GM13976 (cell line): ENCODE measurements at regions not wholly inside any gene's neighbourhood (a gene's known extent, or its start where the extent isn't known, plus 50 kb on each side); places are given as distances from the start of the nearest gene placed in this dataset.

ENCODE experiments used
- DNase-seq: peaks from one replicate; pipeline ENCODE4 v3.0.0; 2012; ENCODE audit warnings: low spot score
- in situ Hi-C: fragments of 300-500 bp; cut with MboI; formaldehyde crosslinking; loops from one replicate; pipeline ENCODE4 v1.12.0; 2022; ENCODE audit warnings: low sequenced_read_pairs, mixed read lengths, inconsistent platforms; ENCODE audit not compliant: unreplicated experiment
- TF ChIP-seq, protein P1 (sequence below): IDR thresholded peaks from 2 replicates; pipeline ENCODE4 v1.5.1; 2012; ENCODE audit warnings: borderline replicate concordance, mild to moderate bottlenecking; ENCODE audit not compliant: insufficient read depth; ENCODE audit errors: extremely low read depth, missing control alignments, control extremely low read depth

DNA sequence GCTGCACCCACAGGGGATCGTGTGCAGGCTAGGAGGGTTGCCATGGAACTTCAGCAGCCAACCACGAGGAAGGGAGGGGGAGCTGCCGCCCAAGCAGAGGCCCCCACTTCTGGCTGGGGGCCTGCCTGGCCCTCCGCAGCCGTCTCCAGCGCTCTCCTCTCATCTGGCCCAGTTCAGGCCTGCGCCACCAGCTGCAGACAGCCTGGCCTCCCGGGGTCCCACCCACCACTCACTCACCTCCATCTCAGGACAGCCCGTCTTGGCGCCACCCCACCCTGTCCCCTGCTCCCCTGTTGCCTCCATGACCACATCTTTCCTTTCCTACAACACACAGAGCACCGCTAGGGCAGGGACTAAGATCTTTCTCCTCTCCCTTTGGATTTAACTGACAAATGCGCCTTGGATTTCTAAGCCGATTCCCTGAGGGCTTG lies 98.7 kb downstream of the ANKRD60 start:
- TF ChIP-seq, protein P1, sequence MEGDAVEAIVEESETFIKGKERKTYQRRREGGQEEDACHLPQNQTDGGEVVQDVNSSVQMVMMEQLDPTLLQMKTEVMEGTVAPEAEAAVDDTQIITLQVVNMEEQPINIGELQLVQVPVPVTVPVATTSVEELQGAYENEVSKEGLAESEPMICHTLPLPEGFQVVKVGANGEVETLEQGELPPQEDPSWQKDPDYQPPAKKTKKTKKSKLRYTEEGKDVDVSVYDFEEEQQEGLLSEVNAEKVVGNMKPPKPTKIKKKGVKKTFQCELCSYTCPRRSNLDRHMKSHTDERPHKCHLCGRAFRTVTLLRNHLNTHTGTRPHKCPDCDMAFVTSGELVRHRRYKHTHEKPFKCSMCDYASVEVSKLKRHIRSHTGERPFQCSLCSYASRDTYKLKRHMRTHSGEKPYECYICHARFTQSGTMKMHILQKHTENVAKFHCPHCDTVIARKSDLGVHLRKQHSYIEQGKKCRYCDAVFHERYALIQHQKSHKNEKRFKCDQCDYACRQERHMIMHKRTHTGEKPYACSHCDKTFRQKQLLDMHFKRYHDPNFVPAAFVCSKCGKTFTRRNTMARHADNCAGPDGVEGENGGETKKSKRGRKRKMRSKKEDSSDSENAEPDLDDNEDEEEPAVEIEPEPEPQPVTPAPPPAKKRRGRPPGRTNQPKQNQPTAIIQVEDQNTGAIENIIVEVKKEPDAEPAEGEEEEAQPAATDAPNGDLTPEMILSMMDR = no peak
- in situ Hi-C loops = no loop called here
- no peak for DNase-seq

GRCh38 chr20:58128635-58129625 lies 99.5 kb downstream of the ANKRD60 start:
- in situ Hi-C loops = no loop called here
- no peak for DNase-seq

DNA sequence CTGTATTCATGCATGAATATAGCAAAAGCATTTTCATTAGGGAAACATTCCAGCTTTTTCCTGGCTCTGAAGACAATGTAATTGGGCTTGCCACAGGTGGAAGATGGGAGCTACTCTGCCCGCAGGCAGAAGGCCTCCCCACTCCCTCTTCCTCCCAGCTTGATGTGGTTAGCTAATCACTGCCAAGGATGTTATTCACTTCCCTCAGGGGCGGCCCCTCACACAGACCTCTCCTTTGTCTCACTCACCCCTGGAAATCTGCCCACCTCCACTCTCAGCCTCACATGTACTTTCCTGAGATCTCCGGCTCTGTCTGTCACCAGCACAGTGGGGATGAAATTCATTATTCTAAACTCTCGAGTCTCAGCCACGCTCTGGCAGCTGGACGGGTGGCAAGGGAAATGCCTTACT lies 100.7 kb downstream of the ANKRD60 start:
- in situ Hi-C loops = no loop called here
- TF ChIP-seq, protein P1 = no peak
- DNase-seq = no peak

More at GRCh38 chr20:58128635-58129625, 99.5 kb downstream of the ANKRD60 start:
- TF ChIP-seq, protein P1 = no peak

- TF ChIP-seq, protein P1 = no peak
- in situ Hi-C loops = no loop called here
- no peak for DNase-seq
These were observed 102.7 kb downstream of the ANKRD60 start for GRCh38 chr20:58125726-58126125.

DNA sequence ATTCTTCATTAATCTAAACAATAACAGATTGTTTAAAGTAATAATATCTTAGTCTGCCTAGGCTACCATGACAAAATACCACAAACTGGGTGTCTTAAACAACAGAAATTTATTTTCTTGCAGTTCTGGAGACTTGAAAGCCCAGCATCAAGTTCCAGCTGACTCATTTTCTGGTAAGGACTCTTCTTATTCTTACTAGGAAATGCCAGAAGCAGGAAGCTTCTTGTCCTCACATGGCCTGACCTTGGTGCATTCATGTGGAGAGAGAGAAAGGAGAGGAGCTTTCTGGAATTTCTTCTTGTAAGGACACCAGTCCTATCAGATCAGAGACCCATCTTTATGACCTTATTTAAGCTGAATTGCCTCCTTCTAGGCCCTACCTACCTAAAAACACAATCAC lies 110.5 kb downstream of the ANKRD60 start:
- in situ Hi-C loops = no loop called here
- TF ChIP-seq, protein P1 = no peak

DNA sequence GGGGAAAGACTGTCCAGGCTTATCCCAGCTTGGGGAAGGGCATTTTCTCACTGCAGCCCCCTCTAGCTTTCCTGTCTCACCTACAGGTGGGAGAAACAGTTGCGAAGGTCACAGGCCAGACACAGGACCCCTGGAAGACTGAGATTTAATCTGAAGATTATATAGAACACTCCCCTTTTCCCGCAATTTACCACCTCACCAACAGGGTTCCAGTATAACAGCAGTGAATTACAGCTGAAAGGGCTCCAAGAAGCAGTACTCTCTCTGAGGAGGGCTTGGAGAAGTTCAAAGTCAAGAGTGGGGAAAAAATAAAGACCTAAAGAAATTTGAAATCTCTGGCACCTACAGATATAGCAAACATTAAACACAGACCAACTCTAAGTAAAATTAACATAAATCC lies 111.9 kb downstream of the ANKRD60 start:
- in situ Hi-C loops = no loop called here
- TF ChIP-seq, protein P1 = no peak
- no peak for DNase-seq

More for the DNA sequence above, 110.5 kb downstream of the ANKRD60 start:
- DNase-seq = no peak
